ENCODE measurements at regions not wholly inside any gene's neighbourhood (a gene's known extent, or its start where the extent isn't known, plus 50 kb on each side); places are given as distances from the start of the nearest gene placed in this dataset.

- WGBS, 5 donors: 62 to 86% (median 82%) methylated on average over 1 of the region's 1 CpG
- DNase-seq: no peak
- Histone ChIP-seq H3K36me3 (no peaks in the 10 kb centered on the region), H3K4me1 (no peaks in the 10 kb centered on the region), H3K9me3 (no peaks in the 10 kb centered on the region), H3K4me3 (no peak overlapping the region), H3K27ac (no peak overlapping the region), H3K27me3 (replicated peaks in 1 of 7) (peaks cover 0 to 67% (median 6%) of the 10 kb centered on the region in 7 donors)
- TF ChIP-seq POLR2A (IDR thresholded peaks at IDR 0.05) (no peak), CTCF (IDR thresholded peaks at IDR 0.05 in 8 of 11, conservative IDR thresholded peaks at IDR 0.05 in 3 of 11) (no peak), POLR2AphosphoS5 (IDR thresholded peaks at IDR 0.05) (no peak)
- intact Hi-C loops (cut with DNase I; ENCODE audit: low total_unique reads): no loop called here
Measured at GRCh38 chr12:53843545-53843944, 91.8 kb upstream of the CISTR start.

DNA sequence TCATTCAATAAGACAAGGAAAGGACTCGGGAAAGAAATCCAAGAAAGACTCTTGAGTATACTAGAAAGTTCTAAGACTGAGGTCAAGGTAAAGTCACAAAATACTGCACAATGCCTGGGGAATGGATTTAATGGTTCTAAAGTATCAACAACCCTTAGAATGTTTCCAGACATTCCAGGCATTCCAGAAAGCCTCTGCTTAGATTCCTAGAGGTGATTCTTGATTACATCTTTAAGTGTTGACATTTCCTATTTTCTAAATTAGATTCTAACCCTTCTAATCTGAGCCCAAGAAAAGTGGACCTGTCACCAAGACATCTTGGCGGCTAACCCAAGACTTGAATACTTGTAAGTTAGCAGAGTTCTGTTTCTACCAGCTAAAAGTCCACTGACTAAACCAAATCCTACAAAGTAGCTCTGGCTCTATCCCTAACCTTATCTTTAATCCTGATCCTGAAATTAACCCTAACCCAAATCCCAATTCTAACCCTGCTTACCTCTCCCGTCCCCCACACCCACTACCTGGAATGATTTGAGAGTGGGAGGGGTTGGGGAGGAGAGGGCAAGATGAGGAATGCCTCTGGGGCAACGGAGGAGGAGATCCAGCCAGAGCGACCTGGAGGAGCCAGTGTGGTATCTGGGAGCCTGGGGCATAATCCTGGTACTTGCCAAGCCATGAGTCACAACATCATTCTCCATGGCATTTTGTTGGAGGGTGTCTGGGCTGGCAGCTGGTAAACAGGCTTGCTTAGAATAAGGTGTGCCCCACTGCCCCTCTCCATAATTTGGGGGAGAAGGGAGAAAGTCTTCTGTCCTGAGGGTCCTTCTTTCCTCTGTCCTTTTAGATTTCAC is 93.4 kb upstream of the HOXC13 start:
- intact Hi-C loops (cut with DNase I; ENCODE audit: low total_unique reads): no loop called here
- H3K9me3 ChIP-seq: no peaks in the 10 kb centered on the region
- no peak overlapping the region for H3K4me3 ChIP-seq
- no peak for TF ChIP-seq POLR2AphosphoS5 (IDR thresholded peaks at IDR 0.05)
- TF ChIP-seq CTCF (IDR thresholded peaks at IDR 0.05 in 8 of 11, conservative IDR thresholded peaks at IDR 0.05 in 3 of 11): no peak
- no peak for TF ChIP-seq POLR2A (IDR thresholded peaks at IDR 0.05)
- no peaks in the 10 kb centered on the region for H3K4me1 ChIP-seq
- 40 to 64% (median 61%) methylated on average over 5 of the region's 5 CpGs for WGBS, 5 donors
- no peaks in the 10 kb centered on the region for H3K36me3 ChIP-seq
- peaks cover 0 to 72% (median 6%) of the 10 kb centered on the region in 7 donors for H3K27me3 ChIP-seq (replicated peaks in 1 of 7)
- no peak for DNase-seq
- H3K27ac ChIP-seq: no peak overlapping the region

- WGBS, 5 donors: 67 to 77% (median 77%) methylated on average over 5 of the region's 5 CpGs
- peaks cover 0 to 75% (median 6%) of the 10 kb centered on the region in 7 donors for H3K27me3 ChIP-seq (replicated peaks in 1 of 7)
- H3K27ac ChIP-seq: no peak overlapping the region
- TF ChIP-seq CTCF (IDR thresholded peaks at IDR 0.05 in 8 of 11, conservative IDR thresholded peaks at IDR 0.05 in 3 of 11) (no peak), POLR2AphosphoS5 (IDR thresholded peaks at IDR 0.05) (no peak), POLR2A (IDR thresholded peaks at IDR 0.05) (no peak)
- DNase-seq: no peak
- no peak overlapping the region for H3K4me3 ChIP-seq
- H3K36me3 ChIP-seq: no peaks in the 10 kb centered on the region
- intact Hi-C loops (cut with DNase I; ENCODE audit: low total_unique reads): no loop called here
- H3K4me1 ChIP-seq: no peaks in the 10 kb centered on the region
- H3K9me3 ChIP-seq: no peaks in the 10 kb centered on the region
Measured at GRCh38 chr12:53845932-53846331, 92.7 kb upstream of the HOXC13 start.

DNA sequence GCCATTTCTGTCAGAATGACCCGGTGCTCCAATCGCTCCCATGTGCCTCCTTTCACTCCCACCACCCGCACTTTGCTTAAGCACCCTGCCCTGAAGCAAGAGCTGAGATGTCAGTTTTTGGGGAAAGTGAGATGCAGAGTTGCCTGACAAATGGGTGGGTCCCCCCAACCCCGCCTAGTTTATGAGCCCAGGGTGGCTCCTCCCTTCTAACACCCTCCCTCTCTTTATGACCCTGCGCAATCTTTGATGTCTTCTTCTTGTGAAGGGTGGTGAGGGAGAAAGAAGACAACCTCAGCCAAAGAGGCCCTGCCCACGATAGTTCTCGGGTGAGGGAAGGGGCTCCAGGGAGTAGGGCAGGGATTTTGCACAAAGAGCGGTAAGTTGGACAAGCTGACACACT is 89.5 kb upstream of the HOXC13 start:
- Histone ChIP-seq H3K36me3 (no peaks in the 10 kb centered on the region), H3K27me3 (replicated peaks in 1 of 7) (peaks cover 0 to 66% (median 13%) of the 10 kb centered on the region in 7 donors), H3K9me3 (no peaks in the 10 kb centered on the region), H3K4me3 (no peak overlapping the region), H3K27ac (no peak overlapping the region), H3K4me1 (no peaks in the 10 kb centered on the region)
- TF ChIP-seq CTCF (IDR thresholded peaks at IDR 0.05 in 8 of 11, conservative IDR thresholded peaks at IDR 0.05 in 3 of 11) (no peak), POLR2A (IDR thresholded peaks at IDR 0.05) (no peak), POLR2AphosphoS5 (IDR thresholded peaks at IDR 0.05) (no peak)
- no peak for DNase-seq
- WGBS, 5 donors: 87 to 94% (median 90%) methylated on average over 8 of the region's 8 CpGs
- intact Hi-C loops (cut with DNase I; ENCODE audit: low total_unique reads): no loop called here

Measured in spleen (tissue), 11 donors.